Transverse colon (tissue), 4 donors: ENCODE measurements at regions not wholly inside any gene's neighbourhood (a gene's known extent, or its start where the extent isn't known, plus 50 kb on each side); places are given as distances from the start of the nearest gene placed in this dataset.

ENCODE experiments used
- DNase-seq: peaks from one replicate; pipeline ENCODE4 v3.0.0-alpha.2; 2019
- H3K27ac ChIP-seq, 4 donors: fragments of 200-600 bp; sonication (generic); 2 replicates each; pipeline ENCODE4 v1.5.1; 2016 to 2018; ENCODE audit warnings: inconsistent platforms in 4 of 4
- H3K27me3 ChIP-seq: fragments of 200-600 bp; sonication (generic); 2 replicates; pipeline ENCODE4 v1.5.1; 2017; ENCODE audit warnings: inconsistent platforms
- H3K36me3 ChIP-seq, 4 donors: fragments of 200-600 bp; sonication (generic); 2 replicates each; pipeline ENCODE4 v1.5.1; 2017 to 2019; ENCODE audit warnings: inconsistent platforms in 4 of 4
- H3K4me1 ChIP-seq, 4 donors: fragments of 200-600 bp; sonication (generic); 2 replicates each; pipeline ENCODE4 v1.5.1; 2017 to 2020; ENCODE audit warnings: inconsistent platforms in 4 of 4
- H3K4me3 ChIP-seq, 4 donors: fragments of 200-600 bp; sonication (generic); 1 replicate in 1 of 4; 2 replicates in 3 of 4; pipeline versions ENCODE4 v1.5.1 to v1.6.1; 2017 to 2019; ENCODE audit warnings: inconsistent platforms in 4 of 4
- H3K9me3 ChIP-seq, 2 donors: fragments of 200-600 bp; sonication (generic); 2 replicates each; pipeline ENCODE4 v1.5.1; 2017 to 2019; ENCODE audit warnings: inconsistent platforms in 2 of 2
- EP300 ChIP-seq: sonication (generic); formaldehyde crosslinking; IDR thresholded peaks from one replicate; pipeline ENCODE4 v1.6.1; 2017; ENCODE audit warnings: antibody characterized with exemption, low read depth
- POLR2A ChIP-seq: fragments of 450-650 bp; IDR thresholded peaks from one replicate; pipeline ENCODE4 v1.6.1; 2016; ENCODE audit warnings: antibody characterized with exemption, mild to moderate bottlenecking, moderate library complexity
- POLR2AphosphoS5 ChIP-seq, 3 donors: sonication (generic); formaldehyde crosslinking; IDR thresholded peaks; one replicate each; pipeline ENCODE4 v1.6.1; 2016; ENCODE audit warnings: antibody characterized with exemption in 3 of 3
- WGBS, 2 donors: methylation state at CpG; one replicate each; pipeline ENCODE4 v1.1.5; 2018; ENCODE audit warnings: low coverage in 1 of 2; 5-methylcytosine and 5-hydroxymethylcytosine counted together
- in situ Hi-C, 4 donors: fragments of 200-750 bp; cut with MboI; loops; one replicate each; pipeline versions ENCODE4 v1.15.0 to v1.15.1; 2017; ENCODE audit warnings: low sequenced_read_pairs in 3 of 4, low pct_ligation_motif_present in 1 of 4, low pct_unique_long_range_greater_than_20kb in 1 of 4
- intact Hi-C: fragments of 100-400 bp; cut with DNase I; formaldehyde crosslinking; loops from one replicate; pipeline ENCODE4 v1.15.1; 2023; ENCODE audit warnings: low total_unique reads
- TF ChIP-seq, protein P1 (sequence below), 5 experiments: fragments of 200-600 bp in 3 of 5; fragments of 450-650 bp in 2 of 5; sonication (generic) in 3 of 5; IDR thresholded peaks; 1 replicate in 2 of 5; 2 replicates in 3 of 5; pipeline ENCODE4 v1.5.1; 2016 to 2017; ENCODE audit warnings: antibody characterized with exemption in 5 of 5, inconsistent platforms in 3 of 5, mild to moderate bottlenecking in 2 of 5, moderate library complexity in 1 of 5

DNA sequence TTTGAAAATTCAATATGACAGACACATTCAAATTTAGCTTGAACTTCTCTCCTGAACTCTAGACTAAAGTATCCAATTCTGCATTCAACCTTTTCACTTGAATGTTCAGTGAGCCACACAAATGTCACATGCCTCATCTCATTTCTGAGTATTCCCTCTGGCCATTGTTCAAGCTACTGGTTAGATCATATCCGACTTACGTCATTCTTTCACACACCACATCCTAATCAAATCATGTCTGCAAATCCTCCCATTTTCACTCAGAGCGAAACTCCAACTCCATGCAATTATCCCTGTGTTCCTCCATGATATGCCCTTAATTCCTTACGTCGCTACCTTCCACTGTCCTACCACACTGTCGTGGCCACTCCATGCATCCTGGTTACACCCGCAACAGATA is 425.1 kb downstream of the CBLN2 start:
- Histone ChIP-seq H3K4me3 (no peak overlapping the region), H3K27ac (no peak overlapping the region), H3K36me3 (no peaks in the 10 kb centered on the region), H3K27me3 (no peaks in the 10 kb centered on the region), H3K9me3 (no peaks in the 10 kb centered on the region), H3K4me1 (no peaks in the 10 kb centered on the region)
- in situ Hi-C loops: no loop called here
- WGBS, 2 donors: 92 to 93% methylated on average over 6 to 7 of the region's 7 CpGs
- TF ChIP-seq EP300 (no peak), POLR2AphosphoS5 (IDR thresholded peaks at IDR 0.05) (no peak), POLR2A (no peak)
- TF ChIP-seq, protein P1, sequence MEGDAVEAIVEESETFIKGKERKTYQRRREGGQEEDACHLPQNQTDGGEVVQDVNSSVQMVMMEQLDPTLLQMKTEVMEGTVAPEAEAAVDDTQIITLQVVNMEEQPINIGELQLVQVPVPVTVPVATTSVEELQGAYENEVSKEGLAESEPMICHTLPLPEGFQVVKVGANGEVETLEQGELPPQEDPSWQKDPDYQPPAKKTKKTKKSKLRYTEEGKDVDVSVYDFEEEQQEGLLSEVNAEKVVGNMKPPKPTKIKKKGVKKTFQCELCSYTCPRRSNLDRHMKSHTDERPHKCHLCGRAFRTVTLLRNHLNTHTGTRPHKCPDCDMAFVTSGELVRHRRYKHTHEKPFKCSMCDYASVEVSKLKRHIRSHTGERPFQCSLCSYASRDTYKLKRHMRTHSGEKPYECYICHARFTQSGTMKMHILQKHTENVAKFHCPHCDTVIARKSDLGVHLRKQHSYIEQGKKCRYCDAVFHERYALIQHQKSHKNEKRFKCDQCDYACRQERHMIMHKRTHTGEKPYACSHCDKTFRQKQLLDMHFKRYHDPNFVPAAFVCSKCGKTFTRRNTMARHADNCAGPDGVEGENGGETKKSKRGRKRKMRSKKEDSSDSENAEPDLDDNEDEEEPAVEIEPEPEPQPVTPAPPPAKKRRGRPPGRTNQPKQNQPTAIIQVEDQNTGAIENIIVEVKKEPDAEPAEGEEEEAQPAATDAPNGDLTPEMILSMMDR (IDR thresholded peaks at IDR 0.05): no peak
- no peak for DNase-seq
- intact Hi-C loops: no loop called here

DNA sequence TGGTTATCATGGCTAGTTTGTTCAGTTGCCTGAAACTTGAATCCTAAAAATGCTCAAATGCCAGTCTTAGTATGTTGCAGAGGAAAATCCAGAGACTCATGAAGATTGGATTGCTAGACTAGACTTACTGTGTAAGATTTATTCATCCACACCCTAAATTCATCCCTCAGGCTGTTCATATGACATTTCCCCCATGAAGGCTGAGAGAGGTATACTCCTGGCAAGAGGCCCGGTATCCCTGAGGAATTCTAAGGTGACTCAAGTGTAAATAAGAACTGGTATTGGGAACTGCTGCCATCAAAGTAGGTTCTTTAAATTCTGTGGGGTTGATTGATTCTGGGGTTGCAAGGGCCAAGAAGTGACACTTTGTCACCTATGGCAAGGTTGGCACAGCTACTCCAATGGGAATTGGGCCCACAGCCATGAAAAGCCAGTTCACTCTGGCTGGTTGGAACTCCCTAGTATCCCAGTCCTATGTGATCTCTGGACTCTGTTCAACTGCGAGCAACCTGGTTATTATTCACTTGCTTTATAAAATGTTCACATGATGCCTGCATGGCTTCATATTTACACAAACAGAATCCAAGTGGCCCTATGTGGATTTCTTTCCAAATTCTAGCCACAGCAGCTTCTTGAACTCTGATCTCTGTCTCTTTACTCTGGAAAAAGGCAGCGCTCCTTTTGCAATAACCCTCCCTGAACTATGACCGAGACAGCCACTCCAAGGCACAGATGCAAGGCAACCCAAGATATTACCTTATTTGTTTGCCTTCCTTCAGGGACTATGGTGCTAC is 429.1 kb downstream of the CBLN2 start:
- intact Hi-C loops (no loop called here), in situ Hi-C loops (no loop called here)
- H3K4me1 ChIP-seq: no peaks in the 10 kb centered on the region
- no peaks in the 10 kb centered on the region for H3K27me3 ChIP-seq
- H3K36me3 ChIP-seq: no peaks in the 10 kb centered on the region
- DNase-seq: no peak
- H3K9me3 ChIP-seq: no peaks in the 10 kb centered on the region
- 55 to 77% methylated on average over 2 to 4 of the region's 4 CpGs for WGBS, 2 donors
- TF ChIP-seq, protein P1 (IDR thresholded peaks at IDR 0.05): no peak
- TF ChIP-seq POLR2AphosphoS5 (IDR thresholded peaks at IDR 0.05) (no peak), EP300 (no peak), POLR2A (no peak)
- H3K4me3 ChIP-seq: no peak overlapping the region
- H3K27ac ChIP-seq: no peak overlapping the region

DNA sequence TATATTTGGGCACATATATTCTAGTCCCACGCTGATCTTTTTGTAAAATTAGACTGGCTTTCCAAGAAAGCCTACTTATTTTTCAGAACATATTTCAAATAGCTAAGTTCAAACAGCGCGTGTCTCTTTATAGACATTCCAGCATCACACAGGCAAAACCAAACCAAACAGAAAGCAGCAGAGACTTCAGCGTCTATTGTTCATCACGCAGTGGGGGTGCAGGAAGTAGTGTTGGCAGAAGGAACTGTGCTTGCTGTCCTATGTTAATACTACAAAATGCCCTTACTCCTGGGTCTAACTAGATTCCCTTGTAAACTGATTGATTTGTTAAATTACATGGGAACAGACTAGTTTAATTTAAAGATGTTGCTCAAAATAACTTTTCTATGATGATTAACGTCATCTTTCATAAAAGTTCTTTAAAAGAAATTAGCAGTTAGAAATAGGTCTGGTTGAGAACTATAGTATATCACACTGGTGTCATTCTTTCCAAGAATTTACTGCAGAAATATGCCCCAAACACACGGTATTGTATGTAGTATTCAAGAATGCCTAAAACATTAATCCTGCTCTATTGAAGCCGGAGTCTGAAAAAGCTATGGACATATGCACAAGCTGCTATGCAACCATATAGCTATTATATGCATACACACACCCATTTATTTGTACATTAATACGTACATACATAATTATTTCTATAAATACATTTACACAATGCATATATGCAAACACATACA is 436.3 kb downstream of the CBLN2 start:
- intact Hi-C loops (no loop called here), in situ Hi-C loops (no loop called here)
- no peak overlapping the region for H3K4me3 ChIP-seq
- TF ChIP-seq POLR2AphosphoS5 (IDR thresholded peaks at IDR 0.05) (no peak), EP300 (no peak), POLR2A (no peak)
- TF ChIP-seq, protein P1 (IDR thresholded peaks at IDR 0.05): no peak
- no peaks in the 10 kb centered on the region for H3K27me3 ChIP-seq
- H3K9me3 ChIP-seq: no peaks in the 10 kb centered on the region
- 29 to 34% methylated on average over 9 of the region's 9 CpGs for WGBS, 2 donors
- no peaks in the 10 kb centered on the region for H3K4me1 ChIP-seq
- H3K36me3 ChIP-seq: no peaks in the 10 kb centered on the region
- no peak for DNase-seq
- no peak overlapping the region for H3K27ac ChIP-seq

DNA sequence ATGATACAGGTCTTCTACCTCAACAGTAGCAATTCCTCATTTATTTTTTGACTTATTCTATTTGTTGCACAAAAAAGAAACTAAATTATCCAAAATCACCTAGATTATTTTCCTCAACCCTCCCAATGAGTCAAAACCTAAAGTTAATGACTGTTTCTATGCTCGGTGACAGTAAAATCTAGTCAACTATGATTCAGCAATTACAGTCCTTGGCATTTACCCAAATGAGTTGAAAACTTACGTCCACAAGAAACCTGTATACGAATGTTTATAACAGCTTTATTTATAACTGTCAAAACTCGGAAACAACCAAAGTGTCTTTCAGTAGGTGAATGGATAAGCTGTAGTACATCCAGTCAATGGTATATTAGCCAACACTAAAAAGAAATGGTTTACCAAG is 439.3 kb downstream of the CBLN2 start:
- TF ChIP-seq, protein P1 (IDR thresholded peaks at IDR 0.05): no peak
- TF ChIP-seq POLR2AphosphoS5 (IDR thresholded peaks at IDR 0.05): no peak
- Histone ChIP-seq H3K4me1 (no peaks in the 10 kb centered on the region), H3K4me3 (no peak overlapping the region), H3K36me3 (no peaks in the 10 kb centered on the region), H3K27me3 (no peaks in the 10 kb centered on the region), H3K27ac (no peak overlapping the region), H3K9me3 (no peaks in the 10 kb centered on the region)
- intact Hi-C loops (no loop called here), in situ Hi-C loops (no loop called here)
- WGBS, 2 donors: 65 to 66% methylated on average over 4 of the region's 4 CpGs
- no peak for DNase-seq
